ENCODE measurements at regions not wholly inside any gene's neighbourhood (a gene's known extent, or its start where the extent isn't known, plus 50 kb on each side); places are given as distances from the start of the nearest gene placed in this dataset.
A peak's percentile ranks its signal among the peaks of the same experiment; 100 is the strongest.

DNA sequence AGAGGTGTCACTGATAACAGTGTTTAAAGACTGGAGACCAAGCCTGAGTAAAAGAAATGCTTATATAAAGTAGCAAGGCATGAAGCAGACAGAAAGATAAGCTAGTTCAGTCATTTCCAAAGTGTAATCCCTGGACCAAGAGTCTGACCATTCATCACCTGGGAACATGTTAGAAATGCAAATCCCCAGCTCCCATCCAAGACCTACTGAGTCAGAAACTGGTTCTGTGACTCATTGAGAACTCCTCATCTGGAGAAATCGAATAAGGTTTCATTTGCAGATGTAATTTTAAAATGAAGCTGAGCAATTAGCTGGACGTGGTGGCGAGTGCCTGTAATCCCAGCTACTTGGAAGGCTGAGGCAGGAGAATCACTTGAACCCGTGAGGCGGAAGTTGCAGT is 473.9 kb upstream of the UBE2E2 start:
- Mint-ChIP-seq H3K9me3 (ENCODE audit: low read depth, unreplicated experiment) (no peaks in the 10 kb centered on the region), H3K36me3 (ENCODE audit: insufficient read depth, unreplicated experiment) (peaks cover 6% of the 10 kb centered on the region), H3K27ac (ENCODE audit: unreplicated experiment) (no peak overlapping the region), H3K4me3 (ENCODE audit: low read depth, unreplicated experiment) (no peak overlapping the region), H3K27me3 (ENCODE audit: unreplicated experiment) (no peaks in the 10 kb centered on the region), H3K4me1 (ENCODE audit: low read depth, unreplicated experiment) (peaks cover 17% of the 10 kb centered on the region)
- BruUV-seq (replicated peaks): no TSS peak
- DNase-seq: no peak
- intact Hi-C loops (cut with micrococcal nuclease; ENCODE audit: unreplicated experiment): no loop called here
- TF ChIP-seq, protein P1, sequence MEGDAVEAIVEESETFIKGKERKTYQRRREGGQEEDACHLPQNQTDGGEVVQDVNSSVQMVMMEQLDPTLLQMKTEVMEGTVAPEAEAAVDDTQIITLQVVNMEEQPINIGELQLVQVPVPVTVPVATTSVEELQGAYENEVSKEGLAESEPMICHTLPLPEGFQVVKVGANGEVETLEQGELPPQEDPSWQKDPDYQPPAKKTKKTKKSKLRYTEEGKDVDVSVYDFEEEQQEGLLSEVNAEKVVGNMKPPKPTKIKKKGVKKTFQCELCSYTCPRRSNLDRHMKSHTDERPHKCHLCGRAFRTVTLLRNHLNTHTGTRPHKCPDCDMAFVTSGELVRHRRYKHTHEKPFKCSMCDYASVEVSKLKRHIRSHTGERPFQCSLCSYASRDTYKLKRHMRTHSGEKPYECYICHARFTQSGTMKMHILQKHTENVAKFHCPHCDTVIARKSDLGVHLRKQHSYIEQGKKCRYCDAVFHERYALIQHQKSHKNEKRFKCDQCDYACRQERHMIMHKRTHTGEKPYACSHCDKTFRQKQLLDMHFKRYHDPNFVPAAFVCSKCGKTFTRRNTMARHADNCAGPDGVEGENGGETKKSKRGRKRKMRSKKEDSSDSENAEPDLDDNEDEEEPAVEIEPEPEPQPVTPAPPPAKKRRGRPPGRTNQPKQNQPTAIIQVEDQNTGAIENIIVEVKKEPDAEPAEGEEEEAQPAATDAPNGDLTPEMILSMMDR (IDR thresholded peaks at IDR 0.05; ENCODE audit: unreplicated experiment): no peak
- CTCF ChIA-PET: interaction anchor here (1.0 kb wide), 1 partner anchor 231 kb away, joined by 3 read pairs; no protein-coding TSS in a partner anchor

DNA sequence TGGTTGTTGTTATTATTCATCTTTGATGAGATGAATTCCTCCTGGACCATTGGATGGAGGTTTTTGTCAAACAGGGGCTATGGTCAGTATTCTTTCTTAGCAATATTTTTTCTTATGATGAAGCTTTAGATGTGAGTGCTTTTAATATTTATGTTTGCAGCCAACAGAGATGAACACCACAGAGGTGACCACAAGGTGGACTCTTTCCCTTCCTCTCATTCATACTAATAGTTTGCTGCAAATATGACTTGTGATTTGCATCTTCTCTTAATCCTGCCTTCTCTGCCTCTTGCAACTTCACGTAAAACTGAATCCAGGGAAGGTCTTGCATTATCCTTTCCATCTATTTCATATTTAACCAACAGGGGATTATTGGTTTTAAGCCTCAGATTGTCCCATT is 473.1 kb upstream of the UBE2E2 start:
- peak; percentile 4 for DNase-seq
- BruUV-seq (replicated peaks): no TSS peak

DNA sequence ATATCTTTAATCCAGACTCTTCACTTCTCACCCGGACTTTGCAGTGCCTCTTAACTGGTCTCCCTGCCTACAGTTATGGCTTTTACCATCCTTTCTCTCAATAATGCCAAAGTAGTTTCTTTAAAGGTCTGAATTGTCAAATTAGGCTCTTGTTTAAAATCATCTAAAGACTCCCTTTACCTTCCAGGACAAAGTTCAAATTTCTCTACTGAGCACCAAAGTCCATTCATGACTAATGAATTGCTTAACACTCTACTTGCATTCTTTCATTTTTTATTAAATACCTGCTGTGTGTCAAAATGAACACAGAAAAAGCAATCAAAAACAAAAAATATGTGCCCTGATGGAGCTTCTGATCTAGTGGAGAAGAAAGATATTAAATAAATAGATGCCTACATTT is 472.4 kb upstream of the UBE2E2 start:
- no peak for DNase-seq
- TF ChIP-seq, protein P1 (IDR thresholded peaks at IDR 0.05; ENCODE audit: unreplicated experiment): no peak
- intact Hi-C loops (cut with micrococcal nuclease; ENCODE audit: unreplicated experiment): loop anchor here (1.0 kb wide), 2 partner anchors 157 to 230 kb away; no protein-coding TSS in a partner anchor
- no TSS peak for BruUV-seq (replicated peaks)
- Mint-ChIP-seq H3K4me1 (ENCODE audit: low read depth, unreplicated experiment) (peaks cover 17% of the 10 kb centered on the region), H3K27ac (ENCODE audit: unreplicated experiment) (no peak overlapping the region), H3K27me3 (ENCODE audit: unreplicated experiment) (no peaks in the 10 kb centered on the region), H3K36me3 (ENCODE audit: insufficient read depth, unreplicated experiment) (peaks cover 6% of the 10 kb centered on the region), H3K4me3 (ENCODE audit: low read depth, unreplicated experiment) (no peak overlapping the region), H3K9me3 (ENCODE audit: low read depth, unreplicated experiment) (no peaks in the 10 kb centered on the region)
- CTCF ChIA-PET: no interaction called here

More for the DNA sequence above, 473.1 kb upstream of the UBE2E2 start:
- Mint-ChIP-seq H3K4me1 (ENCODE audit: low read depth, unreplicated experiment) (peaks cover 17% of the 10 kb centered on the region), H3K27me3 (ENCODE audit: unreplicated experiment) (no peaks in the 10 kb centered on the region), H3K27ac (ENCODE audit: unreplicated experiment) (no peak overlapping the region), H3K36me3 (ENCODE audit: insufficient read depth, unreplicated experiment) (peaks cover 6% of the 10 kb centered on the region), H3K4me3 (ENCODE audit: low read depth, unreplicated experiment) (no peak overlapping the region), H3K9me3 (ENCODE audit: low read depth, unreplicated experiment) (no peaks in the 10 kb centered on the region)
- intact Hi-C loops (cut with micrococcal nuclease; ENCODE audit: unreplicated experiment): loop anchor here (1.0 kb wide), 2 partner anchors 157 to 230 kb away; no protein-coding TSS in a partner anchor
- CTCF ChIA-PET: interaction anchor here (1.0 kb wide), 1 partner anchor 230 kb away, joined by 3 read pairs; no protein-coding TSS in a partner anchor
- TF ChIP-seq, protein P1 (IDR thresholded peaks at IDR 0.05; ENCODE audit: unreplicated experiment): no peak

DNA sequence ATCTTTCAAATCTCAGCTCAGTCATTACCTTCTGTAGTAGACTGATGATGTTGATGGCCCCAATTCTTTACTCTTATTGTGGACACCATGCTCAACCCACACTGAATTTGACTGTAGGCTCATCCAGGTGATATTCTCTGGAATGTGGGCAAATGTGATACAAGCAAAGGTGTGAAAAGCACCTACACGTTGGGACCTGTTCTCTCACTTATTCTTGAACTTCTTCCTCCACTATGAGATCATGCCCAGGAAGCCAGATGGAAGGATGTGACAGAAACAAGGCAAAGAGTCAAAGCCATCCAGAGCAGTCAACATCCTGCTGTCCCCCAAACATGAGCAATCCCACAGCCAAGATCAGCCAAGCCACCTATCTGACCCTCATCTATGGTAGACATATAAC is 471.2 kb upstream of the UBE2E2 start:
- Mint-ChIP-seq H3K27me3 (ENCODE audit: unreplicated experiment) (no peaks in the 10 kb centered on the region), H3K27ac (ENCODE audit: unreplicated experiment) (no peak overlapping the region), H3K9me3 (ENCODE audit: low read depth, unreplicated experiment) (no peaks in the 10 kb centered on the region), H3K4me1 (ENCODE audit: low read depth, unreplicated experiment) (peaks cover 17% of the 10 kb centered on the region), H3K36me3 (ENCODE audit: insufficient read depth, unreplicated experiment) (peaks cover 6% of the 10 kb centered on the region), H3K4me3 (ENCODE audit: low read depth, unreplicated experiment) (no peak overlapping the region)
- CTCF ChIA-PET: interaction anchor here (0.6 kb wide), 1 partner anchor 94 kb away, joined by 4 read pairs; no protein-coding TSS in a partner anchor
- TF ChIP-seq, protein P1 (IDR thresholded peaks at IDR 0.05; ENCODE audit: unreplicated experiment): no peak
- no TSS peak for BruUV-seq (replicated peaks)
- intact Hi-C loops (cut with micrococcal nuclease; ENCODE audit: unreplicated experiment): no loop called here
- no peak for DNase-seq

Measured in Calu3 (cell line).